ENCODE measurements at regions not wholly inside any gene's neighbourhood (a gene's known extent, or its start where the extent isn't known, plus 50 kb on each side); places are given as distances from the start of the nearest gene placed in this dataset.

DNA sequence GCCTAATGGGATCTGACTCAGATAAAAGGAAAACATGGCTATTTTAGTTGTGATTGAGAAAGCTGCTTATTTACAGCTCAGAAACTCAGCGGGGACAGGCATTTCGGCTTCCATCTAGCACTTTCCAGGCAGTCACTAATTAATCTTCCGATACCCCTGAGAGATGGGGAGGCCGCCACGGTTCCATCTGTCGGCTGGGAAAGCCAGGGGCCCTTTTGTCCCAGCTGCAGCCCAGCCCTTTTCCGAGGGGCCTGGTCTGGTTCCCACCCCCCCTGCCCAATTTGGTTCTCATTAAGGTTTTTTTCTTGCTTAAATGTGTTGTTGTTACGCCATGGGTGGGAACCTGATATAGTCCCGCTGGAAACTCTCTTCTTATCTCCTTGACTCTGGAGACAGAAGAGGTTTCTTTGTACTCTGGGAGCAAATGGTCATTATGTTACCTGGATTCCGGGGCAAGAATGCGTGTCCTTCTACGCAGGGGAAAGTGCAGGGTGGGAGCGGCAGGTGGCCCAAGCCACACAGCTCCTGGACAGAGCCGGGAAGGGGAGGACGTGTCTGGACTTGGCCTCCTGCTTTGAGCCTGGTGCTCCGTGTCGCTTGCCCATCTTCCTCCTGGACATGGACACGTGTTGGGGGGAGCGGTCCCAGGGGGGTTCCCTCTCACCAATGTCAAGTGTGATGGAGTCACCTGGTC, 50.9 kb upstream of the GSE1 start:
- TF ChIP-seq, protein P1, sequence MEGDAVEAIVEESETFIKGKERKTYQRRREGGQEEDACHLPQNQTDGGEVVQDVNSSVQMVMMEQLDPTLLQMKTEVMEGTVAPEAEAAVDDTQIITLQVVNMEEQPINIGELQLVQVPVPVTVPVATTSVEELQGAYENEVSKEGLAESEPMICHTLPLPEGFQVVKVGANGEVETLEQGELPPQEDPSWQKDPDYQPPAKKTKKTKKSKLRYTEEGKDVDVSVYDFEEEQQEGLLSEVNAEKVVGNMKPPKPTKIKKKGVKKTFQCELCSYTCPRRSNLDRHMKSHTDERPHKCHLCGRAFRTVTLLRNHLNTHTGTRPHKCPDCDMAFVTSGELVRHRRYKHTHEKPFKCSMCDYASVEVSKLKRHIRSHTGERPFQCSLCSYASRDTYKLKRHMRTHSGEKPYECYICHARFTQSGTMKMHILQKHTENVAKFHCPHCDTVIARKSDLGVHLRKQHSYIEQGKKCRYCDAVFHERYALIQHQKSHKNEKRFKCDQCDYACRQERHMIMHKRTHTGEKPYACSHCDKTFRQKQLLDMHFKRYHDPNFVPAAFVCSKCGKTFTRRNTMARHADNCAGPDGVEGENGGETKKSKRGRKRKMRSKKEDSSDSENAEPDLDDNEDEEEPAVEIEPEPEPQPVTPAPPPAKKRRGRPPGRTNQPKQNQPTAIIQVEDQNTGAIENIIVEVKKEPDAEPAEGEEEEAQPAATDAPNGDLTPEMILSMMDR (IDR thresholded peaks at IDR 0.05), result no peak
- no peak for TF ChIP-seq POLR2A (IDR thresholded peaks at IDR 0.05)
